ENCODE measurements at regions not wholly inside any gene's neighbourhood (a gene's known extent, or its start where the extent isn't known, plus 50 kb on each side); places are given as distances from the start of the nearest gene placed in this dataset.
A peak's percentile ranks its signal among the peaks of the same experiment; 100 is the strongest.
"Not testable (repeated sequence)": the region's sequence is repeated elsewhere in the genome, so short reads cannot be mapped to it uniquely, and the experiment has no call there.

- H3K4me1 ChIP-seq (replicated peaks in 1 of 2); H3K4me3 ChIP-seq; H3K27ac ChIP-seq; in situ Hi-C loops (cut with MboI; ENCODE audit: low pct_unique_long_range_greater_than_20kb in 2 of 9, low sequenced_read_pairs in 9 of 9, unreplicated experiment in 9 of 9); ATAC-seq (replicated peaks in 6 of 8): not testable (repeated sequence)
- 17 to 91% (median 74%) methylated on average over 1 to 5 of the region's 5 CpGs; no CpG with 5 or more reads in 1 of the 10 experiments for WGBS, 10 experiments
Measured at GRCh38 chr3:53441-53840, 143.1 kb upstream of the CHL1 start.

- Histone ChIP-seq H3K4me1 (replicated peaks in 1 of 2) (peaks cover 0 to 2% of the 10 kb centered on the region in 2 donors), H3K4me3 (no peak overlapping the region), H3K27ac (no peak overlapping the region)
- no peak for ATAC-seq (replicated peaks in 6 of 8)
- 0 to 89% (median 44%) methylated on average over 1 to 5 of the region's 5 CpGs; no CpG with 5 or more reads in 1 of the 10 experiments for WGBS, 10 experiments
- in situ Hi-C loops (cut with MboI; ENCODE audit: low pct_unique_long_range_greater_than_20kb in 2 of 9, low sequenced_read_pairs in 9 of 9, unreplicated experiment in 9 of 9) = no loop called here
Measured at GRCh38 chr3:54240-54639, 142.3 kb upstream of the CHL1 start.

GRCh38 chr3:56672-57071 lies 139.9 kb upstream of the CHL1 start:
- Histone ChIP-seq H3K4me1 (replicated peaks in 1 of 2) (peaks cover 0 to 2% of the 10 kb centered on the region in 2 donors), H3K27ac (no peak overlapping the region), H3K4me3 (no peak overlapping the region)
- WGBS, 10 experiments = 0 to 100% (median 82%) methylated on average over 1 to 3 of the region's 4 CpGs; no CpG with 5 or more reads in 3 of the 10 experiments
- ATAC-seq (replicated peaks in 6 of 8) = no peak
- in situ Hi-C loops (cut with MboI; ENCODE audit: low pct_unique_long_range_greater_than_20kb in 2 of 9, low sequenced_read_pairs in 9 of 9, unreplicated experiment in 9 of 9) = no loop called here

- Histone ChIP-seq H3K27ac (no peak overlapping the region), H3K4me1 (replicated peaks in 1 of 2) (peaks cover 0 to 15% of the 10 kb centered on the region in 2 donors), H3K4me3 (no peak overlapping the region)
- ATAC-seq (replicated peaks in 6 of 8) = no peak
- in situ Hi-C loops (cut with MboI; ENCODE audit: low pct_unique_long_range_greater_than_20kb in 2 of 9, low sequenced_read_pairs in 9 of 9, unreplicated experiment in 9 of 9) = no loop called here
- WGBS, 10 experiments = 10 to 94% (median 77%) methylated on average over 1 to 6 of the region's 7 CpGs
Measured at GRCh38 chr3:59854-60253, 136.7 kb upstream of the CHL1 start.

- in situ Hi-C loops (cut with MboI; ENCODE audit: low pct_unique_long_range_greater_than_20kb in 2 of 9, low sequenced_read_pairs in 9 of 9, unreplicated experiment in 9 of 9) = no loop called here
- ATAC-seq (replicated peaks in 6 of 8) = peak in 6 of 8 experiments; percentile 13 to 92 (median 74)
- Histone ChIP-seq H3K4me3 (no peak overlapping the region), H3K4me1 (replicated peaks in 1 of 2) (peaks cover 0 to 13% of the 10 kb centered on the region in 2 donors), H3K27ac (peak overlapping the region in 1 of 2 donors; percentile 0)
- 8 to 58% (median 31%) methylated on average over 3 to 7 of the region's 7 CpGs; no CpG with 5 or more reads in 2 of the 10 experiments for WGBS, 10 experiments
Measured at GRCh38 chr3:63095-63765, 133.3 kb upstream of the CHL1 start.

GRCh38 chr3:69690-70089 lies 126.9 kb upstream of the CHL1 start:
- Histone ChIP-seq H3K4me1 (replicated peaks in 1 of 2) (peaks cover 0 to 25% of the 10 kb centered on the region in 2 donors), H3K27ac (no peak overlapping the region), H3K4me3 (no peak overlapping the region)
- in situ Hi-C loops (cut with MboI; ENCODE audit: low pct_unique_long_range_greater_than_20kb in 2 of 9, low sequenced_read_pairs in 9 of 9, unreplicated experiment in 9 of 9) = no loop called here
- ATAC-seq (replicated peaks in 6 of 8) = peak in 2 of 8 experiments; percentile 40 to 44
- WGBS, 10 experiments = 0 to 100% (median 47%) methylated on average over 1 of the region's 1 CpG

- in situ Hi-C loops (cut with MboI; ENCODE audit: low pct_unique_long_range_greater_than_20kb in 2 of 9, low sequenced_read_pairs in 9 of 9, unreplicated experiment in 9 of 9) = no loop called here
- ATAC-seq (replicated peaks in 6 of 8) = peak in 4 of 8 experiments; percentile 41 to 66 (median 58)
- H3K27ac ChIP-seq = no peak overlapping the region
- whole genome bisulfite sequencing, 10 experiments = 0 to 100% (median 31%) methylated on average over 1 of the region's 1 CpG; no CpG with 5 or more reads in 4 of the 10 experiments
- peaks cover 0 to 41% of the 10 kb centered on the region in 2 donors for H3K4me1 ChIP-seq (replicated peaks in 1 of 2)
- no peak overlapping the region for H3K4me3 ChIP-seq
Measured at GRCh38 chr3:72776-73175, 123.8 kb upstream of the CHL1 start.

GRCh38 chr3:73271-73670 lies 123.3 kb upstream of the CHL1 start:
- 0 to 53% (median 9%) methylated on average over 1 to 2 of the region's 2 CpGs; no CpG with 5 or more reads in 2 of the 10 experiments for WGBS, 10 experiments
- H3K4me3 ChIP-seq = no peak overlapping the region
- no peak overlapping the region for H3K27ac ChIP-seq
- no peak for ATAC-seq (replicated peaks in 6 of 8)
- in situ Hi-C loops (cut with MboI; ENCODE audit: low pct_unique_long_range_greater_than_20kb in 2 of 9, low sequenced_read_pairs in 9 of 9, unreplicated experiment in 9 of 9) = no loop called here
- H3K4me1 ChIP-seq (replicated peaks in 1 of 2) = peaks cover 0 to 41% of the 10 kb centered on the region in 2 donors

GRCh38 chr3:74676-75243 lies 121.8 kb upstream of the CHL1 start:
- Histone ChIP-seq H3K27ac (no peak overlapping the region), H3K4me3 (no peak overlapping the region), H3K4me1 (replicated peaks in 1 of 2) (peaks cover 0 to 41% of the 10 kb centered on the region in 2 donors)
- 0 to 100% (median 41%) methylated on average over 1 to 3 of the region's 3 CpGs; no CpG with 5 or more reads in 3 of the 10 experiments for WGBS, 10 experiments
- ATAC-seq (replicated peaks in 6 of 8) = peak in 5 of 8 experiments; percentile 32 to 69 (median 39)
- in situ Hi-C loops (cut with MboI; ENCODE audit: low pct_unique_long_range_greater_than_20kb in 2 of 9, low sequenced_read_pairs in 9 of 9, unreplicated experiment in 9 of 9) = no loop called here

- Histone ChIP-seq H3K4me3 (no peak overlapping the region), H3K27ac (no peak overlapping the region), H3K4me1 (replicated peaks in 1 of 2) (peaks cover 0 to 41% of the 10 kb centered on the region in 2 donors)
- ATAC-seq (replicated peaks in 6 of 8) = peak in 2 of 8 experiments; percentile 43 to 66
- 0 to 86% (median 24%) methylated on average over 1 to 4 of the region's 4 CpGs; no CpG with 5 or more reads in 1 of the 10 experiments for WGBS, 10 experiments
- in situ Hi-C loops (cut with MboI; ENCODE audit: low pct_unique_long_range_greater_than_20kb in 2 of 9, low sequenced_read_pairs in 9 of 9, unreplicated experiment in 9 of 9) = no loop called here
Measured at GRCh38 chr3:75260-75659, 121.3 kb upstream of the CHL1 start.

GRCh38 chr3:79542-79941 lies 117.0 kb upstream of the CHL1 start:
- in situ Hi-C loops (cut with MboI; ENCODE audit: low pct_unique_long_range_greater_than_20kb in 2 of 9, low sequenced_read_pairs in 9 of 9, unreplicated experiment in 9 of 9) = no loop called here
- Histone ChIP-seq H3K4me1 (replicated peaks in 1 of 2) (peaks cover 0 to 33% of the 10 kb centered on the region in 2 donors), H3K4me3 (no peak overlapping the region), H3K27ac (no peak overlapping the region)
- WGBS, 10 experiments = 6 to 100% (median 54%) methylated on average over 1 to 2 of the region's 2 CpGs; no CpG with 5 or more reads in 1 of the 10 experiments
- no peak for ATAC-seq (replicated peaks in 6 of 8)

GRCh38 chr3:82508-82907 lies 114.1 kb upstream of the CHL1 start:
- 0 to 86% (median 43%) methylated on average over 1 to 2 of the region's 2 CpGs for WGBS, 10 experiments
- Histone ChIP-seq H3K4me3 (no peak overlapping the region), H3K27ac (no peak overlapping the region), H3K4me1 (replicated peaks in 1 of 2) (peaks cover 0 to 30% of the 10 kb centered on the region in 2 donors)
- ATAC-seq (replicated peaks in 6 of 8) = peak in 4 of 8 experiments; percentile 35 to 67 (median 48)
- in situ Hi-C loops (cut with MboI; ENCODE audit: low pct_unique_long_range_greater_than_20kb in 2 of 9, low sequenced_read_pairs in 9 of 9, unreplicated experiment in 9 of 9) = no loop called here

GRCh38 chr3:83096-83495 lies 113.5 kb upstream of the CHL1 start:
- peaks cover 0 to 30% of the 10 kb centered on the region in 2 donors for H3K4me1 ChIP-seq (replicated peaks in 1 of 2)
- in situ Hi-C loops (cut with MboI; ENCODE audit: low pct_unique_long_range_greater_than_20kb in 2 of 9, low sequenced_read_pairs in 9 of 9, unreplicated experiment in 9 of 9) = no loop called here
- 38 to 100% (median 81%) methylated on average over 1 to 2 of the region's 2 CpGs; no CpG with 5 or more reads in 1 of the 10 experiments for WGBS, 10 experiments
- H3K4me3 ChIP-seq = no peak overlapping the region
- H3K27ac ChIP-seq = no peak overlapping the region
- peak in 1 of 8 experiments; percentile 19 for ATAC-seq (replicated peaks in 6 of 8)

Data from motor neuron (in vitro differentiated cells).